Neuronal stem cell (in vitro differentiated cells): ENCODE measurements at regions not wholly inside any gene's neighbourhood (a gene's known extent, or its start where the extent isn't known, plus 50 kb on each side); places are given as distances from the start of the nearest gene placed in this dataset.
A peak's percentile ranks its signal among the peaks of the same experiment; 100 is the strongest.

Source experiments
- DNase-seq: peaks from one replicate; pipeline ENCODE4 v3.0.0-alpha.2; 2013; ENCODE audit warnings: low spot score
- H2AFZ ChIP-seq: one replicate; pipeline ENCODE4 v1.6.1; 2013; ENCODE audit warnings: mild to moderate bottlenecking, low read length, inconsistent platforms
- H2AK5ac ChIP-seq: 2 replicates; pipeline ENCODE4 v1.6.1; 2013; ENCODE audit warnings: low read depth, mild to moderate bottlenecking, inconsistent platforms, low read length, moderate library complexity, mixed read lengths
- H2BK120ac ChIP-seq: 2 replicates; pipeline ENCODE4 v1.6.1; 2013; ENCODE audit warnings: low read depth, mild to moderate bottlenecking, inconsistent platforms, low read length, moderate library complexity, mixed read lengths
- H2BK12ac ChIP-seq: one replicate; pipeline ENCODE4 v1.6.1; 2013; ENCODE audit warnings: low read length, inconsistent platforms
- H2BK15ac ChIP-seq: 2 replicates; pipeline ENCODE4 v1.6.1; 2013; ENCODE audit warnings: mild to moderate bottlenecking, low read length, inconsistent platforms, mixed read lengths
- H2BK5ac ChIP-seq: one replicate; pipeline ENCODE4 v1.6.1; 2013; ENCODE audit warnings: inconsistent platforms, mild to moderate bottlenecking, low read length, moderate library complexity
- H3K14ac ChIP-seq: one replicate; pipeline ENCODE4 v1.6.1; 2013; ENCODE audit warnings: low read length, inconsistent platforms
- H3K18ac ChIP-seq: 2 replicates; pipeline ENCODE4 v1.6.1; 2013; ENCODE audit warnings: low read length, inconsistent platforms
- H3K23ac ChIP-seq: 2 replicates; pipeline ENCODE4 v1.6.1; 2013; ENCODE audit warnings: low read depth, mild to moderate bottlenecking, mixed read lengths, low read length, inconsistent platforms; ENCODE audit not compliant: poor library complexity
- H3K27ac ChIP-seq: replicated peaks from 3 replicates; pipeline ENCODE4 v1.5.1; 2013; ENCODE audit warnings: low read length, inconsistent platforms
- H3K27me3 ChIP-seq, 3 experiments: 2 replicates each; pipeline ENCODE4 v1.6.1; 2013; ENCODE audit warnings: low read length in 3 of 3, mild to moderate bottlenecking in 2 of 3, inconsistent platforms in 1 of 3, low read depth in 1 of 3, mixed read lengths in 1 of 3, moderate library complexity in 1 of 3; ENCODE audit not compliant: control insufficient read depth in 3 of 3, insufficient read depth in 3 of 3
- H3K36me3 ChIP-seq, 2 donors: replicated peaks in 1 of 2; 2 replicates each; pipeline ENCODE4 v1.6.1; 2013; ENCODE audit warnings: low read length in 2 of 2; ENCODE audit not compliant: control insufficient read depth in 2 of 2, insufficient read depth in 2 of 2
- H3K4ac ChIP-seq: 2 replicates; pipeline ENCODE4 v1.6.1; 2013; ENCODE audit warnings: inconsistent platforms, mild to moderate bottlenecking, low read length, moderate library complexity
- H3K4me1 ChIP-seq, 2 donors: 1 replicate in 1 of 2; 2 replicates in 1 of 2; pipeline ENCODE4 v1.6.1; 2013; ENCODE audit warnings: low read length in 2 of 2, low read depth in 1 of 2; ENCODE audit not compliant: control insufficient read depth in 2 of 2, insufficient read depth in 1 of 2
- H3K4me2 ChIP-seq: one replicate; pipeline ENCODE4 v1.6.1; 2013; ENCODE audit warnings: mild to moderate bottlenecking, low read length, inconsistent platforms; ENCODE audit not compliant: insufficient read depth, poor library complexity, severe bottlenecking
- H3K4me3 ChIP-seq, 2 donors: 2 replicates each; pipeline ENCODE4 v1.5.1; 2013; ENCODE audit warnings: low read length in 2 of 2, mild to moderate bottlenecking in 2 of 2, inconsistent platforms in 1 of 2, moderate library complexity in 1 of 2
- H3K79me1 ChIP-seq: one replicate; pipeline ENCODE4 v1.6.1; 2013; ENCODE audit warnings: low read depth, mild to moderate bottlenecking, inconsistent platforms, low read length, moderate library complexity
- H3K9ac ChIP-seq: one replicate; pipeline ENCODE4 v1.6.1; 2013; ENCODE audit warnings: mild to moderate bottlenecking, low read depth, low read length, inconsistent platforms; ENCODE audit not compliant: poor library complexity
- H3K9me3 ChIP-seq, 2 donors: replicated peaks in 1 of 2; 2 replicates each; pipeline versions ENCODE3 to v1.6.1; 2013; ENCODE audit warnings: low read length in 2 of 2, mild to moderate bottlenecking in 2 of 2, inconsistent platforms in 1 of 2, low read depth in 1 of 2, mixed read lengths in 1 of 2, moderate library complexity in 1 of 2; ENCODE audit not compliant: control insufficient read depth in 2 of 2, insufficient read depth in 1 of 2
- H4K8ac ChIP-seq: one replicate; pipeline ENCODE4 v1.6.1; 2013; ENCODE audit warnings: low read depth, mild to moderate bottlenecking, inconsistent platforms, low read length, moderate library complexity
- H4K91ac ChIP-seq: one replicate; pipeline ENCODE4 v1.6.1; 2013; ENCODE audit warnings: low read length, low read depth, mild to moderate bottlenecking, inconsistent platforms; ENCODE audit not compliant: poor library complexity
- WGBS, 2 donors: extraction: QIAGEN DNeasy Blood & Tissue Kit; methylation state at CpG; one replicate each; pipeline ENCODE4 v1.1.7; 2013; ENCODE audit warnings: missing lambda C conversion rate in 2 of 2, mixed read lengths in 1 of 2; ENCODE audit not compliant: insufficient read length in 2 of 2, insufficient replicate concordance in 1 of 2; ENCODE audit errors: extremely low coverage in 2 of 2; 5-methylcytosine and 5-hydroxymethylcytosine counted together

DNA sequence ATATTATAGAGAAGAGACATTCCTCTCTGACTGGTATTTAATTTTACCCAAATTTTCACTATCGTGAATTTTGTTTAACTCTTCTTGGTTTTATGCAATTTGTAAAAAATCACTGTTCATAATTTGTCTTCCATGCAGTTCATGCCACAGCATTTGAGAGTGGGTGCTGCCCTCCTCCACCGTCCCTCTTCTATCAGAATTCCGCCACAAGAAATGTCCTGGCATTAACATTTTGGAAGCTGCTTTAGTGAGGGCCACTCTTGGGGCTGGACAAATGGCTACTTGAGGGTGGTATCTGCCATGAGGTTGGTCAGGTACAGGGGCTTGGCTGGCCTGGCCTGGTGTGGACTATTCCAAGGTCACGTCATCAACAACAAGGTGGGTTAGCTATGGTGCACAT lies 68.3 kb upstream of the CLDN5 start:
- Histone ChIP-seq H2BK5ac (no peak overlapping the region), H3K36me3 (no peaks in the 10 kb centered on the region), H3K23ac (no peak overlapping the region), H2BK120ac (no peak overlapping the region), H3K79me1 (no peaks in the 10 kb centered on the region), H2BK12ac (no peak overlapping the region), H3K4ac (no peak overlapping the region), H4K91ac (no peak overlapping the region), H2AFZ (no peak overlapping the region), H2AK5ac (no peak overlapping the region), H3K9ac (no peak overlapping the region), H3K4me2 (no peak overlapping the region), H3K27me3 (peaks cover 0 to 3% (median 2%) of the 10 kb centered on the region in 3 experiments), H3K18ac (no peak overlapping the region), H3K4me1 (peaks cover 0 to 2% of the 10 kb centered on the region in 2 donors), H3K4me3 (no peak overlapping the region), H3K9me3 (no peaks in the 10 kb centered on the region), H2BK15ac (no peak overlapping the region), H3K14ac (no peak overlapping the region), H3K27ac (no peak overlapping the region), H4K8ac (no peak overlapping the region)
- no CpG with 5 or more reads among the region's 4 CpGs for WGBS, 2 donors
- no peak for DNase-seq

DNA sequence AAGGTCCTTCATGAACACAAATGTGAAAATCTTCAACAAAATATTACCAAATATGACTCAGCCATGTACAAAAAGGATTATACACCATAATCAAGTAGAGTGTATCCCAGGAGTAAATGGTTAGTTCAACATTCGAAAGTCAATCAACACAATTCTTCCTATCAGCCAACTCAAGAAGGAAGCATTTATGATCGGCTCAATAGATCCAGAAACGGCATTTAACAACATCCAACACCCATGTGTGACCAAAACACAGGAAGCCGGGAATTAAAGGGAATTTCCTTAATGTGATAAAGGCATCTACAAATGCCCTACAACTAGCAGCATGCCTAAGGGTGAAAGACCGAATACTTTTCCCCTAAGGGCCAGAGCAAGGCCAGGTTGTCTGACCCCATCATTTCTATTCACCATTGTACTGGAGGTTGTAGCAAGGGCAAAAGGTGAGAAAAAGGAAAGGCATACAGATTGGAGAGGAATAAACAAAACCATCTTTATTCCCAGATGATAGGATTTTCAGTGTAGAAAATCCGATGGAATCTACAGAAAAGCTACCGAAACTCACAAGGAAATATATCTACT lies 69.9 kb upstream of the CLDN5 start:
- no peak for DNase-seq
- H3K4ac ChIP-seq: no peak overlapping the region
- H2BK120ac ChIP-seq: no peak overlapping the region
- no peak overlapping the region for H4K91ac ChIP-seq
- H3K36me3 ChIP-seq: no peaks in the 10 kb centered on the region
- H3K79me1 ChIP-seq: no peaks in the 10 kb centered on the region
- H3K4me1 ChIP-seq: peaks cover 0 to 2% of the 10 kb centered on the region in 2 donors
- no peak overlapping the region for H3K14ac ChIP-seq
- no peak overlapping the region for H2AK5ac ChIP-seq
- no peak overlapping the region for H2BK5ac ChIP-seq
- no peak overlapping the region for H3K27ac ChIP-seq
- H3K27me3 ChIP-seq: peaks cover 0 to 3% (median 2%) of the 10 kb centered on the region in 3 experiments
- no peak overlapping the region for H2AFZ ChIP-seq
- H3K4me2 ChIP-seq: no peak overlapping the region
- no peak overlapping the region for H3K23ac ChIP-seq
- no peak overlapping the region for H3K18ac ChIP-seq
- no peaks in the 10 kb centered on the region for H3K9me3 ChIP-seq
- H2BK12ac ChIP-seq: no peak overlapping the region
- H3K4me3 ChIP-seq: no peak overlapping the region
- H2BK15ac ChIP-seq: no peak overlapping the region
- no CpG with 5 or more reads among the region's 7 CpGs for WGBS, 2 donors
- no peak overlapping the region for H3K9ac ChIP-seq
- no peak overlapping the region for H4K8ac ChIP-seq

DNA sequence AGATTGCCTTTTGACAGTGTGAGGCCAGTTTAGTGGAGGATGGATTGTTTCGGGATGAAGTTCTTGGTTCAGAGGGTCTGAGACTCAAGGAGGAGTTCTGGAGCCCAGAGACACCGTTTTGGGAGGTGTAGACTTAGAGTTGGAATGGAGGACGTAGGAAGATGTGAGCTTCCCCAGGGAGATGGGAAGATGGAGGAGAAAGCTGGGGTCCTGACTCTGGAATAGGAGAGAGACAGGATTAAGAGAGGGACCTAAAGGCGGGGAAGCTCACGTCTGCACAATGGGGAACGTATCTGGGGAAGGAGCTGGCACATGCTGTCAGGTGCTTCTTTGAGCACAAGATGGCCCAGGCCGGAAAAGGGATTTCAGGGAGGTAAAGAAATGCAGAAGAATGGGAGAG lies 71.3 kb upstream of the CLDN5 start:
- Histone ChIP-seq H3K79me1 (no peaks in the 10 kb centered on the region), H2BK15ac (no peak overlapping the region), H3K27me3 (peaks cover 0 to 3% (median 2%) of the 10 kb centered on the region in 3 experiments), H4K8ac (no peak overlapping the region), H3K9ac (no peak overlapping the region), H3K4me3 (no peak overlapping the region), H3K23ac (peak overlapping the region; percentile 18), H3K27ac (no peak overlapping the region), H3K4me2 (no peak overlapping the region), H3K14ac (no peak overlapping the region), H2BK12ac (no peak overlapping the region), H2AFZ (no peak overlapping the region), H3K9me3 (no peaks in the 10 kb centered on the region), H2AK5ac (no peak overlapping the region), H2BK120ac (no peak overlapping the region), H3K4me1 (no peaks in the 10 kb centered on the region), H4K91ac (no peak overlapping the region), H3K36me3 (no peaks in the 10 kb centered on the region), H3K18ac (no peak overlapping the region), H2BK5ac (no peak overlapping the region), H3K4ac (no peak overlapping the region)
- DNase-seq: no peak
- WGBS, 2 donors: no CpG with 5 or more reads among the region's 7 CpGs

DNA sequence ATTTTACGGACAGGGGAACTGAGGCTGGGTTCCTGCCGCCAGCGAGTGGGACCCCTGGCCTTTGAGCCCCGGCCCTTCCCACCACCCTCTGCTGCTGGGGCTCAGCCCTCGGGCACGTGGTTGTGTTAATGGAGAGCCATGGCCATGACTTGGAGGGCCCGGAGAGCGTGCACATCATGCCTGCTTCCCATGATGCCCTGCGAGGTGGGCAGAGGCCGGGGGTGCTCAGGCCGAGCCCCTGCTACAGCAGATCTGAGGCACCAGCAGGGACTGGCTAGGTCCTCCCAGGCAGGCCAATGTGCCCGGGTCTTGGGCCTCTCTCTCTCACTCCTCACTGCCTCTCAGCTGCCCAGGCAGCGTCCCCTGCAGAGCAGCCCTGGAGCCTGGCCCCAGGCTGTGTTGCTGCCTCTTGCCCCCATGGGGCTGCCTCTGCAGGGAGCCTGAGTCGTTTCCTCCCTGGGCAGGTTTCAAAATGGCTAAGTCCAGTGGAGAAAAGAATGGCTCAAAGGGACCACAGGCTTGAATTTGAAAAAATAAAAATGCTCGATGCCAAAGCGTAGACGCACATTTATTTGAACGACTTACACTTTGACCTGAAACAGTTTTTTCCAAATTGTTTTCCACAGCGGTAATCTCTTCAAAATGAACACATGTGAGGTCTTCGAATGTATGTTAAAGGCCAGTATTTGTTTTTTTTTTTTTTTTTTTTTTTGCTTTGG lies 72.6 kb upstream of the CLDN5 start:
- no CpG with 5 or more reads among the region's 20 CpGs for WGBS, 2 donors
- Histone ChIP-seq H2BK120ac (no peak overlapping the region), H3K4me3 (no peak overlapping the region), H2AFZ (no peak overlapping the region), H3K36me3 (no peaks in the 10 kb centered on the region), H3K9me3 (no peaks in the 10 kb centered on the region), H2BK12ac (no peak overlapping the region), H3K23ac (peak overlapping the region; percentile 16), H4K91ac (no peak overlapping the region), H3K27ac (no peak overlapping the region), H3K14ac (no peak overlapping the region), H4K8ac (no peak overlapping the region), H3K9ac (no peak overlapping the region), H3K4me1 (no peaks in the 10 kb centered on the region), H3K4me2 (no peak overlapping the region), H2BK15ac (no peak overlapping the region), H2BK5ac (no peak overlapping the region), H2AK5ac (peak overlapping the region; percentile 60), H3K4ac (no peak overlapping the region), H3K79me1 (no peaks in the 10 kb centered on the region), H3K18ac (no peak overlapping the region), H3K27me3 (peaks cover 0 to 2% (median 0%) of the 10 kb centered on the region in 3 experiments)
- no peak for DNase-seq
